ENCODE measurements at regions not wholly inside any gene's neighbourhood (a gene's known extent, or its start where the extent isn't known, plus 50 kb on each side); places are given as distances from the start of the nearest gene placed in this dataset.
"Not testable (repeated sequence)": the region's sequence is repeated elsewhere in the genome, so short reads cannot be mapped to it uniquely, and the experiment has no call there.

- H3K36me3 Mint-ChIP-seq; ATAC-seq (ENCODE audit: low read depth in 2 of 2); H3K27me3 Mint-ChIP-seq; H3K4me3 Mint-ChIP-seq; H3K27ac Mint-ChIP-seq; H3K4me1 Mint-ChIP-seq; DNase-seq: not testable (repeated sequence)
- H3K9me3 Mint-ChIP-seq = peaks cover 0 to 13% (median 3%) of the 10 kb centered on the region in 7 donors
These were observed 72.1 kb downstream of the OGFRL1 start for GRCh38 chr6:71360556-71361335.

- H3K27ac Mint-ChIP-seq = no peak overlapping the region
- ATAC-seq (ENCODE audit: low read depth in 2 of 2) = no peak
- peaks cover 14 to 22% (median 20%) of the 10 kb centered on the region in 3 donors for H3K4me1 Mint-ChIP-seq
- peaks cover 0 to 8% (median under 1%) of the 10 kb centered on the region in 7 donors for H3K9me3 Mint-ChIP-seq
- H3K27me3 Mint-ChIP-seq = no peaks in the 10 kb centered on the region
- no peak for DNase-seq
- H3K36me3 Mint-ChIP-seq = peaks cover 0 to 7% of the 10 kb centered on the region in 2 donors
- peak overlapping the region in 1 of 8 donors; percentile 4 for H3K4me3 Mint-ChIP-seq
These were observed 76.4 kb downstream of the OGFRL1 start for GRCh38 chr6:71364889-71365542.

GRCh38 chr6:71367756-71368155 is 79.1 kb downstream of the OGFRL1 start:
- ATAC-seq (ENCODE audit: low read depth in 2 of 2) (no peak), DNase-seq (no peak)
- Mint-ChIP-seq H3K9me3 (peaks cover 0 to 3% (median 0%) of the 10 kb centered on the region in 7 donors), H3K27me3 (no peaks in the 10 kb centered on the region), H3K27ac (peak overlapping the region in 1 of 6 donors; percentile 42), H3K36me3 (peaks cover 0 to 3% of the 10 kb centered on the region in 2 donors), H3K4me1 (peaks cover 14 to 22% (median 21%) of the 10 kb centered on the region in 3 donors), H3K4me3 (peak overlapping the region in 2 of 8 donors; percentile 9 to 65)

- Mint-ChIP-seq H3K27ac (peak overlapping the region in 1 of 6 donors; percentile 42), H3K36me3 (no peaks in the 10 kb centered on the region), H3K4me3 (no peak overlapping the region), H3K9me3 (no peaks in the 10 kb centered on the region), H3K4me1 (peaks cover 14 to 22% (median 21%) of the 10 kb centered on the region in 3 donors), H3K27me3 (no peaks in the 10 kb centered on the region)
- no peak for DNase-seq
- no peak for ATAC-seq (ENCODE audit: low read depth in 2 of 2)
These were observed 79.7 kb downstream of the OGFRL1 start for GRCh38 chr6:71368284-71368683.

- no peaks in the 10 kb centered on the region for H3K36me3 Mint-ChIP-seq
- H3K27ac Mint-ChIP-seq = no peak overlapping the region
- no peaks in the 10 kb centered on the region for H3K27me3 Mint-ChIP-seq
- H3K4me3 Mint-ChIP-seq = no peak overlapping the region
- no peak for ATAC-seq (ENCODE audit: low read depth in 2 of 2)
- DNase-seq = no peak
- peaks cover 0 to 4% (median 0%) of the 10 kb centered on the region in 7 donors for H3K9me3 Mint-ChIP-seq
- H3K4me1 Mint-ChIP-seq = peaks cover 11 to 17% (median 13%) of the 10 kb centered on the region in 3 donors
These were observed 82.9 kb downstream of the OGFRL1 start for GRCh38 chr6:71371559-71371958.

- DNase-seq (no peak), ATAC-seq (ENCODE audit: low read depth in 2 of 2) (no peak)
- Mint-ChIP-seq H3K27ac (no peak overlapping the region), H3K4me1 (peaks cover 0 to 2% (median 0%) of the 10 kb centered on the region in 3 donors), H3K4me3 (no peak overlapping the region), H3K27me3 (no peaks in the 10 kb centered on the region), H3K36me3 (no peaks in the 10 kb centered on the region), H3K9me3 (peaks cover 0 to 4% (median 0%) of the 10 kb centered on the region in 7 donors)
These were observed 85.3 kb downstream of the OGFRL1 start for GRCh38 chr6:71373943-71374342.

GRCh38 chr6:71375676-71376075 is 87.1 kb downstream of the OGFRL1 start:
- H3K9me3 Mint-ChIP-seq = peaks cover 0 to 4% (median 0%) of the 10 kb centered on the region in 7 donors
- no peak overlapping the region for H3K4me3 Mint-ChIP-seq
- no peaks in the 10 kb centered on the region for H3K36me3 Mint-ChIP-seq
- ATAC-seq (ENCODE audit: low read depth in 2 of 2) = no peak
- DNase-seq = no peak
- no peaks in the 10 kb centered on the region for H3K4me1 Mint-ChIP-seq
- no peaks in the 10 kb centered on the region for H3K27me3 Mint-ChIP-seq
- H3K27ac Mint-ChIP-seq = no peak overlapping the region

GRCh38 chr6:71376830-71377229 is 88.2 kb downstream of the OGFRL1 start:
- no peak for ATAC-seq (ENCODE audit: low read depth in 2 of 2)

GRCh38 chr6:71383476-71383875 is 94.9 kb downstream of the OGFRL1 start:
- H3K4me3 Mint-ChIP-seq = no peak overlapping the region
- peaks cover 0 to 5% (median 0%) of the 10 kb centered on the region in 3 donors for H3K4me1 Mint-ChIP-seq
- ATAC-seq (ENCODE audit: low read depth in 2 of 2) (no peak), DNase-seq (no peak)
- no peaks in the 10 kb centered on the region for H3K27me3 Mint-ChIP-seq
- no peak overlapping the region for H3K27ac Mint-ChIP-seq
- H3K9me3 Mint-ChIP-seq = no peaks in the 10 kb centered on the region
- H3K36me3 Mint-ChIP-seq = no peaks in the 10 kb centered on the region

More at GRCh38 chr6:71376830-71377229, 88.2 kb downstream of the OGFRL1 start:
- Mint-ChIP-seq H3K4me1 (no peaks in the 10 kb centered on the region), H3K4me3 (no peak overlapping the region), H3K27ac (no peak overlapping the region), H3K27me3 (no peaks in the 10 kb centered on the region), H3K9me3 (peaks cover 0 to 4% (median 0%) of the 10 kb centered on the region in 7 donors), H3K36me3 (no peaks in the 10 kb centered on the region)
- DNase-seq = no peak

- Mint-ChIP-seq H3K27ac (no peak overlapping the region), H3K4me1 (peaks cover 0 to 5% (median 0%) of the 10 kb centered on the region in 3 donors), H3K36me3 (no peaks in the 10 kb centered on the region), H3K9me3 (no peaks in the 10 kb centered on the region), H3K27me3 (no peaks in the 10 kb centered on the region), H3K4me3 (no peak overlapping the region)
- DNase-seq = peak; percentile 11
- no peak for ATAC-seq (ENCODE audit: low read depth in 2 of 2)
These were observed 95.4 kb downstream of the OGFRL1 start for GRCh38 chr6:71383901-71384489.

GRCh38 chr6:71385111-71385822 is 96.7 kb downstream of the OGFRL1 start:
- no peaks in the 10 kb centered on the region for H3K36me3 Mint-ChIP-seq
- H3K9me3 Mint-ChIP-seq = no peaks in the 10 kb centered on the region
- no peaks in the 10 kb centered on the region for H3K27me3 Mint-ChIP-seq
- ATAC-seq (ENCODE audit: low read depth in 2 of 2) (no peak), DNase-seq (no peak)
- H3K27ac Mint-ChIP-seq = no peak overlapping the region
- peaks cover 0 to 5% (median 0%) of the 10 kb centered on the region in 3 donors for H3K4me1 Mint-ChIP-seq
- H3K4me3 Mint-ChIP-seq = no peak overlapping the region

GRCh38 chr6:71386215-71386614 is 97.6 kb downstream of the OGFRL1 start:
- H3K27me3 Mint-ChIP-seq = no peaks in the 10 kb centered on the region
- H3K4me3 Mint-ChIP-seq = no peak overlapping the region
- no peaks in the 10 kb centered on the region for H3K36me3 Mint-ChIP-seq
- H3K9me3 Mint-ChIP-seq = no peaks in the 10 kb centered on the region
- H3K4me1 Mint-ChIP-seq = peaks cover 0 to 5% (median 0%) of the 10 kb centered on the region in 3 donors
- no peak overlapping the region for H3K27ac Mint-ChIP-seq
- no peak for DNase-seq
- no peak for ATAC-seq (ENCODE audit: low read depth in 2 of 2)

GRCh38 chr6:71387179-71387578 is 98.6 kb downstream of the OGFRL1 start:
- Mint-ChIP-seq H3K36me3 (no peaks in the 10 kb centered on the region), H3K9me3 (no peaks in the 10 kb centered on the region), H3K27ac (no peak overlapping the region), H3K4me1 (peaks cover 0 to 5% (median 0%) of the 10 kb centered on the region in 3 donors), H3K4me3 (no peak overlapping the region), H3K27me3 (peaks cover 0 to 7% (median 0%) of the 10 kb centered on the region in 3 donors)
- DNase-seq = no peak
- no peak for ATAC-seq (ENCODE audit: low read depth in 2 of 2)

Measured in naive B cell (primary cell).